Endodermal cell (in vitro differentiated cells): ENCODE measurements at regions not wholly inside any gene's neighbourhood (a gene's known extent, or its start where the extent isn't known, plus 50 kb on each side); places are given as distances from the start of the nearest gene placed in this dataset.

Experiments used
- DNase-seq: peaks from one replicate; pipeline ENCODE4 v3.0.0-alpha.2; 2017
- H3K27ac ChIP-seq: 2 replicates; pipeline ENCODE4 v1.5.1; 2013; ENCODE audit warnings: mild to moderate bottlenecking, low read depth, low read length, moderate library complexity
- H3K27me3 ChIP-seq: 2 replicates; pipeline ENCODE4 v1.6.1; 2013; ENCODE audit warnings: mild to moderate bottlenecking, low read length, moderate library complexity; ENCODE audit not compliant: insufficient read depth, control insufficient read depth, poor library complexity, severe bottlenecking
- H3K36me3 ChIP-seq: 2 replicates; pipeline ENCODE4 v1.7.0; 2013; ENCODE audit warnings: mild to moderate bottlenecking, low read length, moderate library complexity; ENCODE audit not compliant: control insufficient read depth, insufficient read depth
- H3K4me1 ChIP-seq: one replicate; pipeline ENCODE4 v1.7.0; 2013; ENCODE audit warnings: low read length; ENCODE audit not compliant: control insufficient read depth, insufficient read depth
- H3K4me3 ChIP-seq: 2 replicates; pipeline ENCODE4 v1.5.1; 2013; ENCODE audit warnings: mild to moderate bottlenecking, low read length, moderate library complexity
- H3K9ac ChIP-seq: 2 replicates; pipeline ENCODE4 v1.6.1; 2013; ENCODE audit warnings: mild to moderate bottlenecking, low read length, moderate library complexity; ENCODE audit not compliant: poor library complexity, severe bottlenecking; ENCODE audit errors: extremely low read depth
- H3K9me3 ChIP-seq: 2 replicates; pipeline ENCODE4 v1.6.1; 2013; ENCODE audit warnings: mild to moderate bottlenecking, low read length, moderate library complexity; ENCODE audit not compliant: control insufficient read depth
- H3K27ac Mint-ChIP-seq: 2 replicates; pipeline ENCODE4 v1.8.0; 2020; ENCODE audit warnings: mixed read lengths
- H3K27me3 Mint-ChIP-seq: 2 replicates; pipeline ENCODE4 v1.8.0; 2021; ENCODE audit warnings: mild to moderate bottlenecking, mixed read lengths; ENCODE audit not compliant: insufficient read depth
- H3K36me3 Mint-ChIP-seq: 2 replicates; pipeline ENCODE4 v1.8.0; 2020; ENCODE audit warnings: low read depth, mixed read lengths
- H3K4me1 Mint-ChIP-seq: 2 replicates; pipeline ENCODE4 v1.8.0; 2020; ENCODE audit warnings: mixed read lengths
- H3K4me3 Mint-ChIP-seq: 2 replicates; pipeline ENCODE4 v1.8.0; 2020; ENCODE audit warnings: mild to moderate bottlenecking, moderate library complexity, mixed read lengths
- H3K9me3 Mint-ChIP-seq: 2 replicates; pipeline ENCODE4 v1.8.0; 2020; ENCODE audit warnings: mild to moderate bottlenecking, mixed read lengths
- CTCF ChIP-seq: fragments of 200-600 bp; sonication (generic); conservative IDR thresholded peaks from 2 replicates; pipeline ENCODE4 v1.5.0; 2021; ENCODE audit warnings: antibody characterized with exemption, mild to moderate bottlenecking
- WGBS, 2 experiments: methylation state at CpG; one replicate each; pipeline versions ENCODE4 v1.1.5 to v1.1.7; 2013; ENCODE audit warnings: missing lambda C conversion rate in 2 of 2, mixed read lengths in 1 of 2; ENCODE audit not compliant: insufficient coverage in 1 of 2, insufficient read length in 1 of 2; 5-methylcytosine and 5-hydroxymethylcytosine counted together

GRCh38 chr6:122075917-122076316 lies 323.5 kb upstream of the HSF2 start:
- Mint-ChIP-seq H3K27ac (no peak overlapping the region), H3K4me3 (no peak overlapping the region), H3K27me3 (no peaks in the 10 kb centered on the region), H3K9me3 (no peaks in the 10 kb centered on the region), H3K4me1 (peaks cover 5% of the 10 kb centered on the region), H3K36me3 (no peaks in the 10 kb centered on the region)
- Histone ChIP-seq H3K4me3 (no peak overlapping the region), H3K4me1 (no peaks in the 10 kb centered on the region), H3K9me3 (no peaks in the 10 kb centered on the region), H3K27me3 (no peaks in the 10 kb centered on the region), H3K9ac (no peak overlapping the region), H3K36me3 (no peaks in the 10 kb centered on the region), H3K27ac (no peak overlapping the region)
- 85 to 100% methylated on average over 1 to 2 of the region's 2 CpGs for WGBS, 2 experiments
- DNase-seq: no peak
- TF ChIP-seq CTCF: no peak

DNA sequence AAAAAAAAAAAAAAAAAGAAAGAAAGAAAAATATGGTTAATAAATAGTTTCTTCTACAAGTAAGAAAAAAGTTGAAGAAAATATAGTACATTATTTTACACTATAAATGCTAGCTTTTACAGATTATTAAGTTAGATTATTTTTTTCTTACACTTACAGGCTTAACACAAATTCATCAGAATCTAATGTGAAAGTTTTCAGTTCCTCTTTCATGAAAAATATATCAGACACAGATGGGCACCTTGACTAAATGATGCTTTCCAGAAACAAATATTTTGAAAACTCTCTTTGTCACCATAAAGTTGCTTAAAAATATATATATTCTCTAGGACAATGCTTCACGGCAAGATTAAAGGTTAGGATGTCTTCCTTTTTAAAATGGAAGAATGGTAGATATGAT lies 321.8 kb upstream of the HSF2 start:
- Mint-ChIP-seq H3K27me3 (no peaks in the 10 kb centered on the region), H3K4me1 (peaks cover 5% of the 10 kb centered on the region), H3K36me3 (no peaks in the 10 kb centered on the region), H3K4me3 (no peak overlapping the region), H3K27ac (no peak overlapping the region), H3K9me3 (no peaks in the 10 kb centered on the region)
- Histone ChIP-seq H3K27ac (no peak overlapping the region), H3K9me3 (no peaks in the 10 kb centered on the region), H3K9ac (no peak overlapping the region), H3K4me3 (no peak overlapping the region), H3K27me3 (no peaks in the 10 kb centered on the region), H3K4me1 (no peaks in the 10 kb centered on the region), H3K36me3 (no peaks in the 10 kb centered on the region)
- WGBS, 2 experiments: 100% methylated on average over 1 of the region's 1 CpG; no CpG with 5 or more reads in 1 of the 2 experiments
- DNase-seq: no peak
- no peak for TF ChIP-seq CTCF

GRCh38 chr6:122078481-122078880 lies 321.0 kb upstream of the HSF2 start:
- H3K27ac ChIP-seq: no peak overlapping the region
- no peak overlapping the region for H3K4me3 ChIP-seq
- TF ChIP-seq CTCF: no peak
- no peaks in the 10 kb centered on the region for H3K9me3 ChIP-seq
- Mint-ChIP-seq H3K9me3 (no peaks in the 10 kb centered on the region), H3K27ac (no peak overlapping the region), H3K36me3 (no peaks in the 10 kb centered on the region), H3K27me3 (no peaks in the 10 kb centered on the region), H3K4me3 (no peak overlapping the region), H3K4me1 (peaks cover 5% of the 10 kb centered on the region)
- no peaks in the 10 kb centered on the region for H3K36me3 ChIP-seq
- H3K4me1 ChIP-seq: no peaks in the 10 kb centered on the region
- H3K27me3 ChIP-seq: no peaks in the 10 kb centered on the region
- H3K9ac ChIP-seq: no peak overlapping the region
- 90 to 92% methylated on average over 3 to 4 of the region's 4 CpGs for WGBS, 2 experiments
- DNase-seq: no peak
